ENCODE measurements at regions not wholly inside any gene's neighbourhood (a gene's known extent, or its start where the extent isn't known, plus 50 kb on each side); places are given as distances from the start of the nearest gene placed in this dataset.

GRCh38 chr2:75421986-75422385 lies 138.8 kb downstream of the EVA1A start:
- DNase-seq (ENCODE audit: insufficient read length, low spot score), result no peak
- FAIRE-seq, result no peak
- no peak for TF ChIP-seq CTCF (IDR thresholded peaks at IDR 0.05; ENCODE audit: insufficient read depth, missing control alignments)

GRCh38 chr2:75416420-75417342 lies 144.1 kb downstream of the EVA1A start:
- FAIRE-seq (no peak), DNase-seq (ENCODE audit: insufficient read length, low spot score) (no peak)
- no peak for TF ChIP-seq CTCF (IDR thresholded peaks at IDR 0.05; ENCODE audit: insufficient read depth, missing control alignments)

GRCh38 chr2:75415731-75416130 lies 145.0 kb downstream of the EVA1A start:
- no peak for FAIRE-seq
- no peak for TF ChIP-seq CTCF (IDR thresholded peaks at IDR 0.05; ENCODE audit: insufficient read depth, missing control alignments)

GRCh38 chr2:75415111-75415626 lies 145.6 kb downstream of the EVA1A start:
- FAIRE-seq (no peak), DNase-seq (ENCODE audit: insufficient read length, low spot score) (no peak)
- TF ChIP-seq CTCF (IDR thresholded peaks at IDR 0.05; ENCODE audit: insufficient read depth, missing control alignments), result no peak

More at GRCh38 chr2:75415731-75416130, 145.0 kb downstream of the EVA1A start:
- no peak for DNase-seq (ENCODE audit: insufficient read length, low spot score)

- no peak for DNase-seq (ENCODE audit: insufficient read length, low spot score)
- FAIRE-seq, result no peak
- no peak for TF ChIP-seq CTCF (IDR thresholded peaks at IDR 0.05; ENCODE audit: insufficient read depth, missing control alignments)
Measured at GRCh38 chr2:75411574-75411973, 149.2 kb downstream of the EVA1A start.

GRCh38 chr2:75410702-75411101 lies 150.0 kb downstream of the EVA1A start:
- FAIRE-seq (no peak), DNase-seq (ENCODE audit: insufficient read length, low spot score) (no peak)
- no peak for TF ChIP-seq CTCF (IDR thresholded peaks at IDR 0.05; ENCODE audit: insufficient read depth, missing control alignments)

GRCh38 chr2:75408771-75409170 lies 152.0 kb downstream of the EVA1A start:
- TF ChIP-seq CTCF (IDR thresholded peaks at IDR 0.05; ENCODE audit: insufficient read depth, missing control alignments), result no peak
- DNase-seq (ENCODE audit: insufficient read length, low spot score) (no peak), FAIRE-seq (no peak)

Measured in D721Med (cell line).